ENCODE measurements at regions not wholly inside any gene's neighbourhood (a gene's known extent, or its start where the extent isn't known, plus 50 kb on each side); places are given as distances from the start of the nearest gene placed in this dataset.

DNA sequence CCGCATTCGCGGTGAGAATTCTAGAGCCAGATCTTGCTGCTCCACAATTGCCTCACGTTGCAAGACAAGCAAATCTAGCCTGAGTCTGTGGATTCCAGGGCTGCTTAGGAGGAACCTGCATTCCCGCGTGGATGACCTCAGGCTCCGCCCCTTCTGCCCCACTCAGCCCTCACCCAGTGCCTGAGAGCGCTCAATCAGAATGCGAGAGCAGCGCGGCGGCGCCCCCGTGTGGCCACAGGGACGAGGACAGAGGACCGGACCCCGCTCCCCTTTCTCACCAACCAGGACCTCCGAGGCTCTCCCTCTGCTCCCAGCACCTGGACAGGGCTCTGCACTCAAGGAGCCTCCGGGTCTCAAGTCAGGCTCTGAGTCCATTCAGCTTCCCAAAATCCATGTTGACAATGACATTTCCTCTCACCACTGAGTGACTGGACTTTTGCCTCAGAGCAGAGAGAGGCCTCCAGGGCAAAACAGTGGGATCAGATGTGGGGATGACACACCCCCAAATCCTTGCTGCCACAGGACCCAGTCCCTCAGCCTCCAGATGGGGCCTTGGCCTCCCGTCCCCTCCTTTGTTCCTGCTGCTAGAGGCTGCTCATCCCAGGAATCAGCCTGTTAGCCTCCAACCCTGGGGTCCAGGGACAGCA is 52.0 kb downstream of the RPP21 start:
- peaks cover 38% of the 10 kb centered on the region for H3K27me3 Mint-ChIP-seq
- no peaks in the 10 kb centered on the region for H3K36me3 Mint-ChIP-seq (ENCODE audit: low read depth)
- no peaks in the 10 kb centered on the region for H3K9me3 Mint-ChIP-seq
- peak; percentile 97 for ATAC-seq
- no peaks in the 10 kb centered on the region for H3K4me1 Mint-ChIP-seq
- no peak overlapping the region for H3K27ac Mint-ChIP-seq
- peak; percentile 94 for DNase-seq
- no peak overlapping the region for H3K4me3 Mint-ChIP-seq

DNA sequence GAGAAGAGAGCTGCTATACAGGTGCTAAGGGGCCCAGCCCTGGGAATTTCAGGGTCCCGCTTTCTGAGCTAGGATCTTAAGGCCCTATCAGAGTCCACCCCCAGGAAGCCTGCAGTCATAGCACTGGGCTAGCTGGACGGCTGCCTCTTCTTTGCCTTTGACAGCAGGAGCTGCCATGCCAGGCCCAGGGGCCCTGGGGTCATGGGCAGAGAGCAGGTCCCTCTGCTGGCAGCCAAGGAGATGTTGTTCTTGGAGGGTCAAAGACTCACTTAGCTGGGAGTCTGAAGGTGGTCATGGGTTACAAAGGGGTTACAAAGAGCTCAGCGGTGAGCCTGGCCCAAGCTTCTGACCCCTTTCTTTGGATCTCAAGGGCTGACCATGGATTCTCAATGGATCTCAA is 52.7 kb downstream of the RPP21 start:
- Mint-ChIP-seq H3K27ac (no peak overlapping the region), H3K27me3 (peaks cover 38% of the 10 kb centered on the region), H3K4me1 (no peaks in the 10 kb centered on the region), H3K36me3 (ENCODE audit: low read depth) (no peaks in the 10 kb centered on the region), H3K4me3 (no peak overlapping the region), H3K9me3 (no peaks in the 10 kb centered on the region)
- DNase-seq = no peak
- no peak for ATAC-seq

DNA sequence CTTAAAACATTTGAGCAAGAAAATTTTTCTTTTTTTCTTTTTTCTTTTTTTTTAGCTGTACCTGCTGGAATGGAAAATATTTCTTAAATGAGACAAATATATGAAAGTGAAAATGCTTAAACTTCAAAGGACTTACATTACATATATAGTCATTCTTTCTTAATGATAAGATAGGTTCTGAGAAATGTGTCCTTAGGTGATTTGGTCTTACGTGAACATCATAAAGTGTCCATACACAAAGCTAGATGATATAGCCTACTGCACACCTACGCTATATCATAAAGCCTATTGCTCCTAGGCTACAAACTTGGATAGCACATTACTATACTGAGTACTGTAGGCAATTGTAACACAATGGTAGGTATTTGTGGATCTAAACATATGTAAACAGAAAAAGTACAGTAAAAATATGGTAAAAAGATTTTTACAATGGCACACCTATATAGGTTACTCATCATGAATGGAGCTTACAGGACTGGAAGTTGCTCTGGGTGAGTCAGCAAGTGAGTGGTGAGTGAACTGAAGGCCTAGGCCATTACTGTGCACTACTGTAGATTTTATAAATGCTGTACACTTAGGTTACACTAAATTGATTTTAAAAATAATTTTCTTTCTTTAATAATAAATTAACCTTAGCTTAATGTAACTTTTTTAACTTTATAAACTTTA is 54.6 kb downstream of the RPP21 start:
- Mint-ChIP-seq H3K4me1 (no peaks in the 10 kb centered on the region), H3K36me3 (ENCODE audit: low read depth) (no peaks in the 10 kb centered on the region), H3K9me3 (no peaks in the 10 kb centered on the region), H3K27me3 (peaks cover 37% of the 10 kb centered on the region), H3K4me3 (no peak overlapping the region), H3K27ac (no peak overlapping the region)
- ATAC-seq = no peak
- no peak for DNase-seq

DNA sequence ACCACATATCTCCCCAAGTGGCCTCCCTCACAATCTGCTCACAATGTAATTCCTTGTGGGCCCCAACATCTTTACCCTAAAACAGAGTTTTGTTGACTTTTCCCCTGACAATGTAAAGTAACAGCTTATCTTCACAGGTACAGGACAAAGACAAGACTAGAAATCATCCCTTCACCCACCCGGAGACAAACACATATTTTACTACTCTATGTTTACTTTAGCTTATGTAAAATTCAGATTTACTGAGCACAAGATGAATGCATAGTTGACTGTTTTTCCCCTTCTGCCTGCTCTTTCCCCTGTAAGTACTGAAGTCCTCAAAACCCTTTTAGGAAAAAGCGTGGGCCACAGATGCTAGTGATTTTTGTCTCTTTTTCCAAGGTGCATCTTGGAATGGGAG is 61.0 kb downstream of the RPP21 start:
- Mint-ChIP-seq H3K36me3 (ENCODE audit: low read depth) (no peaks in the 10 kb centered on the region), H3K4me3 (no peak overlapping the region), H3K27me3 (peaks cover 51% of the 10 kb centered on the region), H3K4me1 (peaks cover 7% of the 10 kb centered on the region), H3K27ac (no peak overlapping the region), H3K9me3 (peaks cover 13% of the 10 kb centered on the region)
- DNase-seq = no peak
- ATAC-seq = no peak

DNA sequence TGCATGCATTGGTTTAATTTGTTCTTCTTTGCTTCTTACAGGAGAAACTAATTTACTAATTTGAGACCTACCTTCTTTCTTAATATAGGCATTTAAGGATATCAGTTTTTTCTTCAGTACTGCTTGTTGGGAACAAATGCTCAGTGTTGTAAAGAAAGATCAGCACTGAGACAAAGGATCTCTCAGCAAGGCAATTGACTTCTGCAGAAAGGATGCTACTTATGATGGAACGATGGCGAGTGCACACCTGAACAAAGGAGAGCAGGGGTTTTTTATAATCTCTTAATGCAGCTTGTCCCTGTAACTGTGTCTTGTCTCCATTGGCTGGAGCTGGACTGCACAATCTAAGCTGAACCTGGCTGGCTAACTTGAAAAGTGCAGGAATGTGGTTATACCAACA is 64.2 kb downstream of the RPP21 start:
- Mint-ChIP-seq H3K36me3 (ENCODE audit: low read depth) (no peaks in the 10 kb centered on the region), H3K4me1 (peaks cover 13% of the 10 kb centered on the region), H3K27ac (no peak overlapping the region), H3K4me3 (no peak overlapping the region), H3K9me3 (peaks cover 13% of the 10 kb centered on the region), H3K27me3 (peaks cover 70% of the 10 kb centered on the region)
- DNase-seq (no peak), ATAC-seq (no peak)

DNA sequence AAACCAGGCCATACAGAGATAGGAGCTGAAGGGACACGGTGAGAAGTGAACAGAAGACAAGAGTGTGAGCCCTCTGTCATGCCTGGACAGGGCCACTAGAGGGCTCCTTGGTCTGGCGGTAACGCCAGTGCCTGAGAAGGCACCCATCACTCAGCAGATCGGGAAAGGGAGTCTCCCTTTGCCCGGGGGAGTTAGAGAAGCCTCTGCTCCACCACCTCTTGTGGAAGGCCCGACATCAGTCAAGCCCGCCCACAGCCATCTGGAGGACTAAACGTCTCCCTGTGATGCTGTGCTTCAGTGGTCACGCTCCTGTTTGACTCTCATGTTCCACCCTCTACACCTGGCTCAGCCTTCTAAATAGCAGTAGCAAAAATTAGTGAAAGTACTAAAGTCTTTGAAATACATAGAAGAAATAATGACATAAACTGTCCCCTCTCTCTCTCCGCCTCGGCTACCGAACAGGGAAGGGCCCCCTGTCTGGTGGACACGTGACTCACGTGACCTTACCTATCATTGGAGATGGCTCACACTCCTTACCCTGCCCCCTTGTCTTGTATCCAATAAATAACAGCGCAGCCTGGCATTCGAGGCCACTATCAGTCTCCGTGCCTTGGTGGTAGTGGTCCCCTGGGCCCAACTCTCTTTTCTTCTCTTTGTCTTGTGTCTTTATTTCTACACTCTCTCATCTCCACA is 66.7 kb downstream of the RPP21 start:
- Mint-ChIP-seq H3K27ac (no peak overlapping the region), H3K4me1 (peaks cover 6% of the 10 kb centered on the region), H3K4me3 (peak overlapping the region; percentile 35), H3K36me3 (ENCODE audit: low read depth) (no peaks in the 10 kb centered on the region), H3K9me3 (peaks cover 13% of the 10 kb centered on the region), H3K27me3 (peaks cover 58% of the 10 kb centered on the region)
- DNase-seq = peak; percentile 61
- ATAC-seq = peak; percentile 71

DNA sequence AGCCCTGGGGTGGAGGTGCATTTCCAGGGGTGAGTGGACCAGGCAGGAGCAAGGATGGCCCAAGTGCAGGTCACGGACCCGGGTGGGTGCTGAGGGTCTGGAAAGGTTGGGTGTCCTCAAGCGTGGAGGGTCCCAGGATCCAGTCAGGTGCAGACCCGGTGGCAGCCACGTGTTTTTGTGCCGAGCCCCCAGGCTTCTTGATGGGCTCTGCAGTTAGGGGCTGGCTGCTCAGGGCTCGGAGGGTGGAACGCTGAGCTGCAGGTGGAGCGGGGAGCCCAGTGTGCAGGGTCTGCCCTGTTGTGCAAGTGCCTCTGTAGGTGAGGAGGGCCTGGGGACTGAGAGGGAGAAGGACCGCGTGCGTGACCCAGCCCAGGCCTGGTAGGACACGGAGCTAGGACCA is 70.9 kb upstream of the HLA-E start:
- H3K9me3 Mint-ChIP-seq = no peaks in the 10 kb centered on the region
- H3K4me3 Mint-ChIP-seq = no peak overlapping the region
- peaks cover 51% of the 10 kb centered on the region for H3K27me3 Mint-ChIP-seq
- no peaks in the 10 kb centered on the region for H3K36me3 Mint-ChIP-seq (ENCODE audit: low read depth)
- H3K27ac Mint-ChIP-seq = no peak overlapping the region
- DNase-seq (no peak), ATAC-seq (peak; percentile 20)
- no peaks in the 10 kb centered on the region for H3K4me1 Mint-ChIP-seq

DNA sequence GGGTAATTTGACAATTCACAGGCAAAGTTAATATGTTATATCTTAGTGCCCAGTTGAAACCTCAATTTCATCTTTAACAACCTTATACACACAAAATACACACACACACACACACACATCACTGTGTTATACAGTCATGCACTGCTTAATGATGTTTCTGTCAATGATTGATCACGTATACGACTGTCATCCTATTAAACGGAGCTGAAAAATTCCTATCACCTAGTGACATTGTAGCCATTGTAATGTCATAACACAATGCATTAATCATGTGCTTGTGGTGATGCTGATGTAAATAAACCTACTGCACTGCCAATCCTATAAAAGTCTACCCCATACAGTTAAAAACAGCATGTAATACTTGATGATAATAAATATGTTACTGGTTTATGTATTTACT is 64.8 kb upstream of the HLA-E start:
- no peak overlapping the region for H3K27ac Mint-ChIP-seq
- H3K9me3 Mint-ChIP-seq = no peaks in the 10 kb centered on the region
- H3K27me3 Mint-ChIP-seq = peaks cover 65% of the 10 kb centered on the region
- H3K4me3 Mint-ChIP-seq = no peak overlapping the region
- ATAC-seq (no peak), DNase-seq (no peak)
- H3K4me1 Mint-ChIP-seq = no peaks in the 10 kb centered on the region
- no peaks in the 10 kb centered on the region for H3K36me3 Mint-ChIP-seq (ENCODE audit: low read depth)
